GM18505 (cell line): ENCODE measurements at regions not wholly inside any gene's neighbourhood (a gene's known extent, or its start where the extent isn't known, plus 50 kb on each side); places are given as distances from the start of the nearest gene placed in this dataset.

ENCODE experiments used
- ATAC-seq: cut with Tn5 transposase; IDR thresholded peaks from one replicate; pipeline ENCODE4 v1.9.1; 2021; ENCODE audit not compliant: unreplicated experiment
- POLR2A ChIP-seq: IDR thresholded peaks from 4 replicates; pipeline ENCODE4 v1.6.1; 2011; ENCODE audit warnings: borderline replicate concordance; ENCODE audit not compliant: insufficient read depth, insufficient read length; ENCODE audit errors: extremely low read depth

DNA sequence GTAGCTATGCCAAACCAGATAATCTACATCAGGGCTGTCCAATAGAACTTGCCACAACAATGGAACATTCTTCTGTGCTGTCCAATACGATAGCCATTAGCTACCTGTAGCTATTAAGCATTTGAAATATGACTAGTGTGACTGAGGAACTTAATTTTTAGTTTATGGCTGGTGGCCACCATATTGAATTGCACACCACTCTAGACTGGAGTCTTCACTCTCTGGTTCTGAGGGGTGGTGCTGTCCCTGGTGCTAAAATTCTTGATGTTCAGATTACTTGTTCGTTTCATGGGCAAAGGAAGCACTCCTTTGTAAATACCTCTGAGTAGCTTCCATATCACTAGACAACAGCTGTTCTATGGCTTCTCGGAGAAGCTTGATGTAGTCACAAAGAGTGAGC is 296.6 kb downstream of the NPIPA8 start:
- TF ChIP-seq POLR2A: no peak
- ATAC-seq: no peak

DNA sequence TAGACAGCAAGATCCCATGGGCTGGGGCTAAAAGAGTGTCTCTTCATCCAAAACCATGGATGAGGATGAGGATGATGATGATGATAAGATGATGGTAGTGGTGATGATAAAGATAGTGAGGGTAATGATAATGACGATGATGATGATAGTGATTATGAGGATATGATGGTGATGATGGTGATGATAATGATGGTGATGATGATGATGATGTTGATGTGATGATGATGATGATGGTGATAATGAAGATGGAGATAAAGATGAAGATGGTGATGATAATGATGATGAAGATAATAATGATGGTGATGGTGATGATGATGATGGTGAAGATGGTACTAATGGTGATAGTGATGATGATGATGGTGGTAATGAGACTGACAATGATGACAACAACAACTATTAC is 299.5 kb downstream of the NPIPA8 start:
- no peak for TF ChIP-seq POLR2A
- ATAC-seq: no peak

DNA sequence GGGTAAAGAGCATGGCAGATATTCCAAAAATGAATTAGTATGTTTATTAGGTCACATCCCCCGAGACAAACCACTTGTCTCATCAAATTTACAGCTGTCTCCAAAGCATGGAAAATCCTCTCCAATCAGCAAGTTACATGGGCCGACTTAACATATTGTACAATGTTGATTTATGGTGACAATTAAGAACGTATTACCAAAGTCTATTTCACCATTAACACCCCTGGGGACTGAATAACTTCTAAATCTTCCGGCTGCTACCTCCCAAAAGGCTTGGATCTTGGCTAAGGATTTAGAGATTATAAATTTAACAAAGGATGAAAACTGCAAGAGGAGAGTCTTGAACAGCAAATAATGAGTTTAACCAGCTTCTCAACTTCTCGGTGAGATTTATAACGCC is 311.9 kb downstream of the NPIPA8 start:
- ATAC-seq: no peak
- TF ChIP-seq POLR2A: no peak

DNA sequence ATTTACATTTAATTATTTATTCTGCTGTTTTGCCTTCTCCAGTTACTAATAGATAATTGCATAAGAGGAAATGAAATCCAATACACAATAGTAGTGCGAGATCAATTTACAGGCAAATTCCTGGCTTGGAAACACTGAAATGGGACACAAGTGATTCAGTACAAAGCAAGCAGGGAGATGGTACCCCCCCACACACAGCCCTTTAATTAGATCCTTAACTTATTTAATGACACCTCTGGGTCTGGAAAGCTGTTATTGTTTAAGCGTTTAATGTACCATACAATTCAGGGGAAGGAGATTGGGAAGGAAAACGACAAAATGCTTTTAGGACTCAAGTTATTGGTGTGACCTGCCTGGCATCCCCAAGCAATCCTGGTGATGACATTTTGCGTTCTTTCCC is 318.2 kb downstream of the NPIPA8 start:
- ATAC-seq: no peak
- TF ChIP-seq POLR2A: no peak

DNA sequence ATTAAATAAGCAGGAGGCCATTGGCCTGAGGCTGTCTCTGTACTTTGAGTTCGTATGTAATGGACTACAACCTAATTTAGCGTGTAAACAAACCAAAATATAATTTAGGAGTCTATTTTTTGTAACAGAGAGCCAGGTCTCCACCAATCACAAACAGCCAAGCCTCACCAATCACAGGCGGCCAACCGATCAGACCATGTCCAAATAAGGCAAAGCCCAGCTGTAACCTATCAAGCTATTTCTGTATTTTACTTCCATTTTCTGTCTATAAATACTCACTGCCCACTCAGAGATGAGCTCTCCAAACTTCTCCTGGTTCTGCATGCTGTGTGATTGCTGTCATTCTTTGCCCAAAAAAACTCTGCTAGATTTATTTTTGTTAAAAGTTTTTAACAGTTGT is 322.7 kb downstream of the NPIPA8 start:
- no peak for TF ChIP-seq POLR2A
- ATAC-seq: no peak

DNA sequence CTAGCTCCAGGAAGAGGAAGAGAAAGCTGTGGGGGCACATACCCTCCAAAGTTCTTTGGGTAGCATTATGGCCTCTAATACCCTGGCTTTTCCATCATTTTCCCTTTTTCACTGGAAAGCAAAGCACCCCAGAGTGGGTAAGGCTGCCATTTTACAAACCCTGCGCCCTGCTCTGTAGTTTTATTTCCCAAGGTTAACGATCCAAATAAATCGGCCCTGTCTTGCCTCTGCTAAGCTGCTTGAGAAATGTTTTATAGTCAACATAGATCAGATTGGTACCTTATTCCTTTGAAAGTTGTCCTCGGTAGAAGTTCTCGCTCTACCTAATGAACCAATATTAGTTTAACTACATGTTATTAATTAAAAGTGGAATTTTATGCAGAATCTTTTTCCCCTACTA is 328.2 kb downstream of the NPIPA8 start:
- TF ChIP-seq POLR2A: no peak
- ATAC-seq: no peak

DNA sequence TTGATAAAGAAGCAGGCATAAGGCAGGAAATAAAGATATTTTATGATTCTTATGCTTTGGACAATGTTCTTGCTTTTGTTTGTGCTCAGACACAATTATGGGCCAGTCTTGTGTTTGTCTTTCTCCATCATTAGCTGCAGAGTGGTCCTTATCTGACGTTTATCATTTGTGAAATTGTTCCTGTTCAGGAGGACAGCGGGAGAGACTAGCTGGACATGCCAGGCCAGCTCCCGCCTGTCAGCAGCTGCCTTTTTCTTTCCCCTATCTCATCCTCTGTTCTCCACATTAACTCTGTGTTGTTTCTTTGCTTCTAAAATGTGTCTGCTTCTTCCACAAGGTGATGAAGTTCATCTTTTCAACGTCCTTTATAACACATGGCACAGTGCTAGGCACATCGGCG is 333.5 kb downstream of the NPIPA8 start:
- no peak for ATAC-seq
- TF ChIP-seq POLR2A: no peak

DNA sequence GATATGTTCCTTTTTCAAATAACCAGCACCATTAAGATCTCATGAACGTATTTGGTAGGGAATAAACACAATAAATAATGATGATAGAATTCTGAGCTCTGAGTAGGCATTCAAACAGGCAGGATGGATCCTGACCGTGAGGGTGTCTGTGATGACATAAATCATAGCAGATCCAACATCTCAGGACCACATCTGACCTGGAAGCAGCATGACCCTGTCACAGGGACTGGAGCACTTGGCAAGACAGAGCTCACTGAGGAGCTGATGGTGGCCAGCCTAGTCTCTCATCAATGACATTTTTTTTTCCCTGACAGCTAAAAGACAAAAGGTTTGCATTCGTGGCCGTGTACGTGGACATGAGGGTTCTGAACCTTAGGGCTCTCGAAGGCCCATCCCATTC is 337.5 kb downstream of the NPIPA8 start:
- TF ChIP-seq POLR2A: no peak
- no peak for ATAC-seq

DNA sequence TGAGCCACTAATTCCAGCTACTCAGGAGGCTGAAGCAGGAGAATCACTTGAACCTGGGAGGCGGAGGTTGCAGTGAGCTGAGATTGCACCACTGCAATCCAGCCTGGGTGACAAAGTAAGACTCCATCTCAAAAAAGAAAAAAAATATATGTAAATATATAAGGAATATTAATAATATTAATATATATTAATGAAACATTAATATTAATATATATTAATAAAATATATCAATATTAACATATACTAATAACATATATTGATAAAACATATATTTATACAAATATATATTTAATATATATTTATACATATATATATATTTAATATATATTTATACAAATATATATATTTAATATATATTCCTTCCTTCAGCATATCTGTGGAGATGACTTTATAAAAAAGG is 338.0 kb downstream of the NPIPA8 start:
- ATAC-seq: no peak
- no peak for TF ChIP-seq POLR2A

DNA sequence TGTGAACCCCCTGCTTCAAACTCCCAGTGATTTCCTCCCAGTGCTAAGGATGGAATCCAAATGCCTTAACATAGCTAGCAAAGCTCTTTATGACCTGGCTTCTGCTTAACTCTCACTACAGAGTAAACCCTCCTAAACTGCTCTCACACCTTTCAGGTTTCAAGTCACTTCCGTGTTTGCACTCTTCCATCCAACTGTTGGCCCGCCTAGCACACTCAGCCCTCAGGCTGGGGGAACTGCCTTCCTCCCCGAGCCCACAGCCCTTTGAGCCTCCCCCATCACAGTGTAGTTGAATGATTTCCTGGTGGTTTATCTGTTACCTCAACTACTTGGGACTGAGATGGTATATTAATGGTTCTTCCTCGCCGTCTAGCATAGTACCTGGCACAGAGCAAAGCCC is 342.5 kb downstream of the NPIPA8 start:
- no peak for TF ChIP-seq POLR2A
- ATAC-seq: no peak

DNA sequence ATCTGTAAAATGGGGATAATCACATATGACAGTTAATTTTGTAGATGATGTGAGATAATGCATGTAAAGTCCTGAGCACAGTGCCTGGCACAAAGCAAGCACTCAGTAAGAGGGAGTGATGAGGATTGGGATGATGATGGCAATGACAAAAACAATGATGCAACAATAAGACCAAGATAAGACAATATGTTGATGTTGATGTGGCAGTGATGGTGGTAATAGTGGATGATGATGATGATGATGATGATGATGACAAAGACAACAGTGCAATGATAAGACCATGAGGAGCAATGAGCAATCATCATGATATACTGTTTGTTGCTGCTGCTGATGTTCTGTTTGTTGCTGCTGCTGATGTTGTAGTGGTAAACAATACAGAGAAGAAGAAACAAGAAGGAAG is 344.1 kb downstream of the NPIPA8 start:
- no peak for TF ChIP-seq POLR2A
- ATAC-seq: no peak

DNA sequence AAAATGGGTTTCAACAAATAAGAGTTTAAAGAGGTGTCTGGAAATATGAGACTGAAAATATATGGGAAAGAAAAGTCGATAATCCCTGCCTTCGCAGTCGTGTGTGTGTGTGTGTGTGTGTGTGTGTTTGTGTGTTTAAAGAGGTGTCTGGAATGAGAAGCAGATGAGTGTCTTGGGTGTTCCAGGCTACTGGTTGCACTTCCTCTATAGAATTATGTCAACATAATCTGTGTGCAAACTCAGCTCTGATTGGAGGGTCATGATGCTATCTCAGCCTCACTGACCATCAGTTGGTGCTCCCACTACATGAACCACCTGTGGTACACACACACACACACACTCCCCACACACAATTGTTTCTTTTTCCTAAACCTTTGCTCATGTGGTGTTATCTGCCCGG is 347.3 kb downstream of the NPIPA8 start:
- ATAC-seq: no peak
- TF ChIP-seq POLR2A: no peak

DNA sequence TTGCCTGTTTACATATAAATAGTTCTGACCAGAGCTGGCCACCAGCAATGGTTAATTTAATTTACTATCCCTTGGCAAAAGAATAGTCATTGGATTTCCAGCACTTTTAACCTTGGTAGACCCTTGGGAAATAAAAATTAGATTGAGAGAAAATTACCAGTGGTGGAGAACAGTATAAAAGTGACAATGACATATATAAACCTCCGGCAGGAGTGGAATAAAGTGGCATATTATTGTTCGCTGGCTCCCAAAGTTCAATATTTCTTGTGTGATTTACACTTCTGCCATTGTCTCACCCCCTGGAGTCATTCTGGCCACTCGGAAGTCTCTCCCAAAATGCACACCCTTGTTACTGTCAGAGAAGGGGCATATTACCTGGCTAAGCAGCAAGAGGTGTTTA is 347.7 kb downstream of the NPIPA8 start:
- no peak for TF ChIP-seq POLR2A
- ATAC-seq: no peak

DNA sequence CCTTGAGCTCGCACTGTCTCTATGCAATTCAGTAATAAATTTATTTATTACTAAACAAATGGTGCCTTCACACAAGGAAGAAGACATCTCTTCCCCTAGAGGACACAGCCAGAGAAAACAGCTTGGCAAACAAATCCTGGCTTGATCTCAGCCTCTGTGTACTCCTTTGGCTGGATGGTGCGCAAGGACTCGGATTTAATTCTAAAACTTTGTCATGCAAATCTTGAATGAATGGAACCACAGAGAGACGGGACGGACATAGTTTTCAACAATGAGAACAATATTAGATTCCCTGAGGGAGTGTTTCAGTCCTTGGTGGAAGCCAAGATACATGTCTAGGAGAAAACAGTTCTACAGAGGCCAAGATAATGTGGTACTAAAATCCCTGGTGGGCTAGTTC is 349.5 kb downstream of the NPIPA8 start:
- no peak for ATAC-seq
- no peak for TF ChIP-seq POLR2A

DNA sequence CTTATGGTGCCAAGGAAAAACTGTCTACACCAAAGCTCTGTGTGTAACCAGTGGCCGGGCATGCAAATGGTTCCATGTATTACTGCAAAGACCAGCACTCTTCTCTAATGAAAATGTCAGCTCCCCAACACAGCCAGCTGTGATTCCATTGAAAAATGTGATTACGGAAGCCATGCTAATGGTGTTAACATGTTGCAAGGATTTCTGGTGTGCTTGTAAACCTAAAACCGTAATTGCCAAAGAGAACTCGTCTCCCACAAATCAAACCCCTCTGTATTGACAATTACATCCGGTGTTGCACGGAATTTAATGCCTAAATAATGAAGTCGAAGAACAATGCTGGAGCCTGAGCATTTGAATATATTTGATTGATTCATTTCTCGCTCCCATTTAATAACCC is 351.7 kb downstream of the NPIPA8 start:
- ATAC-seq: no peak

DNA sequence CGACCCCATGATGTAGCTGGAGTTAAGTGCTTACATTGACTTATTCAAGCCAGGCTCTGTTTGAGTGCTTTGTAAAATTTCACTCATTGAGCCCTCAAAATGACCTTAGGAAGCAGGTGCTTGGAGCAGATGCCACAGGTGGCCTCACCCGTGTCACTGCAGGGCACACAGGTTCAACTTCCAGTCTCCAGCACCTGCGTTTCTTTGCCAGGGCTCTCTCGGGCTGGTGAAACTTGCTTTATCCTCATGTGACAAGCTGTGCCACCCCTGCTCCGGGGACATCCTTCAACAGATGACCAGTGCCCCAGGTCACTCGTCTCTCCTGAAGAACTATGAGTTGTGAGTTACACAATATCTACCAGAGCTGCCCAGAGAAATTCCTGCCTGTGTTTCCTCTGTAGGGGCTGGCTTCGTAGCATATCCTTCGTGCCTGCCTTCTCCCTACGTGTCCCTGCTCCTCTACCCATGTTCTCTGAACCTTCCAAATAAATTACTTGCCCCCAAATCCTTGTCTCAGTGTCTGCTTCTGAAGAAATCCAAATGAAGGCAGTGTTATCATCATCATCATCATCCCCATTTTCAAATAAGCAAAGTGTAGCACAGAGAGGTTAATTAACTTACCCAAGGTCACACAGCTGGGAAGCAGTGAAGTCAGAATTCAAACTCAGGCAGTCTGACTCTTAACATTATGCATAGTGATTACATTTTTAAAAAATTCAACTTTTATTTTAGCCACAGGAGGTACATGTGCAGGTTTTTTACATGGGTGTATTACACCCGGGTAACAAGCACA is 352.5 kb downstream of the NPIPA8 start:
- TF ChIP-seq POLR2A: no peak
- ATAC-seq: no peak

More for the DNA sequence above, 351.7 kb downstream of the NPIPA8 start:
- no peak for TF ChIP-seq POLR2A

DNA sequence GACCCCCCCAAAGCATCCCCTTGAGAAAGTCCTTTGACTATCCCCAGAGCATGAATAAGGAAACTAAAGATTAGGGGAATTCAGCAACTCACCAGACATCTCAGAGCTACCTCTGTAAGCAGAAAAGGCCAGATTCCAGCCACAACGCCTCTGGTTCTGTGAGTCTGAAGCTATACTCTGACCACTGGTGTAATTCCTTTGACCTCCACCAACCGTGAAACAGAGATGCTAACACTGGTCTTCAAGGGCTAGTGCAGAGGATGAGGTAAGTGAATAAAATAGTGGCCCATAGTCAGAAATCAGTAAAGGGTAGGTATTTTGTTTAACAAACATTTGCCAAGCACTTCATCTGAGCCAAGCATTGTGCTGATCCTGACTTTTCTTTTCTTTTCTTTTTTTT is 353.4 kb downstream of the NPIPA8 start:
- ATAC-seq: no peak
- no peak for TF ChIP-seq POLR2A
